Type B pancreatic cell (in vitro differentiated cells): ENCODE measurements at regions not wholly inside any gene's neighbourhood (a gene's known extent, or its start where the extent isn't known, plus 50 kb on each side); places are given as distances from the start of the nearest gene placed in this dataset.

Experiments used
- DNase-seq: peaks from one replicate; pipeline ENCODE4 v3.0.0; 2021; ENCODE audit warnings: mixed read lengths; ENCODE audit not compliant: unreplicated experiment; ENCODE audit errors: extremely low spot score
- H3K27ac Mint-ChIP-seq: 2 replicates; pipeline ENCODE4 v1.8.0; 2021; ENCODE audit warnings: mild to moderate bottlenecking, mixed read lengths
- H3K27me3 Mint-ChIP-seq: 2 replicates; pipeline ENCODE4 v1.8.0; 2021; ENCODE audit warnings: mixed read lengths
- H3K36me3 Mint-ChIP-seq: 2 replicates; pipeline ENCODE4 v1.8.0; 2021; ENCODE audit warnings: mixed read lengths
- H3K4me1 Mint-ChIP-seq: one replicate; pipeline ENCODE4 v1.8.0; 2021; ENCODE audit warnings: mixed read lengths; ENCODE audit not compliant: unreplicated experiment
- H3K4me3 Mint-ChIP-seq: 2 replicates; pipeline ENCODE4 v1.8.0; 2021; ENCODE audit warnings: mild to moderate bottlenecking, mixed read lengths
- H3K9me3 Mint-ChIP-seq: 2 replicates; pipeline ENCODE4 v1.8.0; 2021; ENCODE audit warnings: mixed read lengths
- CTCF ChIP-seq: fragments of 200-600 bp; sonication (generic); conservative IDR thresholded peaks from 2 replicates; pipeline ENCODE4 v1.5.0; 2021; ENCODE audit warnings: antibody characterized with exemption, mild to moderate bottlenecking

GRCh38 chr2:192328297-192328696, 133.6 kb upstream of the TMEFF2 start:
- H3K9me3 Mint-ChIP-seq: no peaks in the 10 kb centered on the region
- no peak overlapping the region for H3K27ac Mint-ChIP-seq
- no peak overlapping the region for H3K4me3 Mint-ChIP-seq
- no peak for DNase-seq
- TF ChIP-seq CTCF: no peak
- H3K27me3 Mint-ChIP-seq: peaks cover 3% of the 10 kb centered on the region
- H3K36me3 Mint-ChIP-seq: no peaks in the 10 kb centered on the region
- no peaks in the 10 kb centered on the region for H3K4me1 Mint-ChIP-seq

- peaks cover 3% of the 10 kb centered on the region for H3K27me3 Mint-ChIP-seq
- TF ChIP-seq CTCF: no peak
- H3K27ac Mint-ChIP-seq: no peak overlapping the region
- DNase-seq: no peak
- no peaks in the 10 kb centered on the region for H3K4me1 Mint-ChIP-seq
- no peaks in the 10 kb centered on the region for H3K36me3 Mint-ChIP-seq
- no peaks in the 10 kb centered on the region for H3K9me3 Mint-ChIP-seq
- no peak overlapping the region for H3K4me3 Mint-ChIP-seq
Measured at GRCh38 chr2:192327576-192327975, 132.8 kb upstream of the TMEFF2 start.

GRCh38 chr2:192315543-192315942, 120.8 kb upstream of the TMEFF2 start:
- Mint-ChIP-seq H3K4me3 (no peak overlapping the region), H3K9me3 (no peaks in the 10 kb centered on the region), H3K4me1 (no peaks in the 10 kb centered on the region), H3K27ac (no peak overlapping the region), H3K36me3 (no peaks in the 10 kb centered on the region), H3K27me3 (no peaks in the 10 kb centered on the region)
- no peak for DNase-seq
- TF ChIP-seq CTCF: no peak

GRCh38 chr2:192314800-192315481, 120.2 kb upstream of the TMEFF2 start:
- no peak overlapping the region for H3K4me3 Mint-ChIP-seq
- TF ChIP-seq CTCF: no peak
- no peak overlapping the region for H3K27ac Mint-ChIP-seq
- H3K9me3 Mint-ChIP-seq: no peaks in the 10 kb centered on the region
- H3K4me1 Mint-ChIP-seq: no peaks in the 10 kb centered on the region
- no peaks in the 10 kb centered on the region for H3K27me3 Mint-ChIP-seq
- no peak for DNase-seq
- H3K36me3 Mint-ChIP-seq: no peaks in the 10 kb centered on the region

GRCh38 chr2:192313773-192314172, 119.0 kb upstream of the TMEFF2 start:
- DNase-seq: no peak
- no peaks in the 10 kb centered on the region for H3K36me3 Mint-ChIP-seq
- no peak overlapping the region for H3K4me3 Mint-ChIP-seq
- TF ChIP-seq CTCF: no peak
- H3K9me3 Mint-ChIP-seq: no peaks in the 10 kb centered on the region
- no peaks in the 10 kb centered on the region for H3K27me3 Mint-ChIP-seq
- H3K4me1 Mint-ChIP-seq: no peaks in the 10 kb centered on the region
- no peak overlapping the region for H3K27ac Mint-ChIP-seq
